GM18517 (cell line): ENCODE measurements at regions not wholly inside any gene's neighbourhood (a gene's known extent, or its start where the extent isn't known, plus 50 kb on each side); places are given as distances from the start of the nearest gene placed in this dataset.
A peak's percentile ranks its signal among the peaks of the same experiment; 100 is the strongest.

Experiments used
- ATAC-seq: cut with Tn5 transposase; IDR thresholded peaks from one replicate; pipeline ENCODE4 v1.9.1; 2021; ENCODE audit warnings: mild to moderate bottlenecking, moderate library complexity; ENCODE audit not compliant: unreplicated experiment

GRCh38 chr13:33616130-33616529, 201.8 kb upstream of the RFC3 start:
- ATAC-seq: no peak

- no peak for ATAC-seq
These were observed 200.9 kb upstream of the RFC3 start for GRCh38 chr13:33617055-33617454.

- ATAC-seq: no peak
These were observed 193.7 kb upstream of the RFC3 start for GRCh38 chr13:33624253-33624652.

- no peak for ATAC-seq
These were observed 193.2 kb upstream of the RFC3 start for GRCh38 chr13:33624740-33625139.

- no peak for ATAC-seq
These were observed 191.5 kb upstream of the RFC3 start for GRCh38 chr13:33626407-33626806.

GRCh38 chr13:33628662-33629061, 189.3 kb upstream of the RFC3 start:
- ATAC-seq: no peak

- no peak for ATAC-seq
These were observed 188.2 kb upstream of the RFC3 start for GRCh38 chr13:33629605-33630360.

- no peak for ATAC-seq
These were observed 184.0 kb upstream of the RFC3 start for GRCh38 chr13:33633701-33634545.

GRCh38 chr13:33634546-33634982, 183.4 kb upstream of the RFC3 start:
- no peak for ATAC-seq

- ATAC-seq: no peak
These were observed 181.7 kb upstream of the RFC3 start for GRCh38 chr13:33636243-33636642.

- no peak for ATAC-seq
These were observed 180.8 kb upstream of the RFC3 start for GRCh38 chr13:33636955-33637670.

- no peak for ATAC-seq
These were observed 179.8 kb upstream of the RFC3 start for GRCh38 chr13:33637978-33638743.

GRCh38 chr13:33639158-33639557, 178.8 kb upstream of the RFC3 start:
- no peak for ATAC-seq

- peak; percentile 71 for ATAC-seq
These were observed 178.3 kb upstream of the RFC3 start for GRCh38 chr13:33639626-33640080.

GRCh38 chr13:33640832-33641231, 177.1 kb upstream of the RFC3 start:
- ATAC-seq: no peak

- no peak for ATAC-seq
These were observed 175.4 kb upstream of the RFC3 start for GRCh38 chr13:33642374-33643065.

- ATAC-seq: no peak
These were observed 173.1 kb upstream of the RFC3 start for GRCh38 chr13:33644581-33645543.

- ATAC-seq: no peak
These were observed 172.1 kb upstream of the RFC3 start for GRCh38 chr13:33645591-33646554.
